IMR-90 (cell line): ENCODE measurements at regions not wholly inside any gene's neighbourhood (a gene's known extent, or its start where the extent isn't known, plus 50 kb on each side); places are given as distances from the start of the nearest gene placed in this dataset.

Experiments
- ATAC-seq: fragments of 200-7000 bp; cut with Tn5 transposase; 2 replicates; pipeline ENCODE4 v1.9.1; 2020; ENCODE audit warnings: low read depth, mild to moderate bottlenecking, moderate library complexity
- BruUV-seq: library from RNA; stranded (reverse); fragments of 400-500 nt; replicated peaks from 2 replicates; lab custom pipeline; 2021; lab: Mats Ljungman, UMichigan
- CTCF ChIA-PET: fragments of 300-600 bp; formaldehyde crosslinking; extraction: SDS; loops from one replicate; lab custom pipeline; 2021; ENCODE audit warnings: antibody characterized with exemption; lab: Yijun Ruan, JAX
- POLR2A ChIA-PET: fragments of 300-600 bp; sonication (Branson Sonifier 250); formaldehyde crosslinking; loops from one replicate; lab custom pipeline; 2022; ENCODE audit warnings: antibody characterized with exemption; ENCODE audit not compliant: unreplicated experiment; lab: Charles Lee
- DNase-seq: peaks from one replicate; pipeline ENCODE4 v3.0.0; 2013
- H2AFZ ChIP-seq: replicated peaks from 2 replicates; pipeline ENCODE3; 2013; ENCODE audit warnings: low read length, mild to moderate bottlenecking; ENCODE audit not compliant: poor library complexity
- H2AK5ac ChIP-seq: 2 replicates; pipeline ENCODE4 v1.6.1; 2013; ENCODE audit warnings: low read depth, low read length, inconsistent platforms
- H2AK9ac ChIP-seq: replicated peaks from 2 replicates; pipeline ENCODE3; 2013; ENCODE audit warnings: mild to moderate bottlenecking, low read depth, low read length, moderate library complexity; ENCODE audit not compliant: poor library complexity
- H2BK120ac ChIP-seq: 2 replicates; pipeline ENCODE4 v1.6.1; 2013; ENCODE audit warnings: low read depth, low read length, inconsistent platforms
- H2BK15ac ChIP-seq: 3 replicates; pipeline ENCODE4 v1.6.1; 2013; ENCODE audit warnings: low read depth, low read length, inconsistent platforms
- H2BK20ac ChIP-seq: 2 replicates; pipeline ENCODE4 v1.6.1; 2013; ENCODE audit warnings: low read depth, mild to moderate bottlenecking, inconsistent platforms, low read length, moderate library complexity
- H2BK5ac ChIP-seq: 2 replicates; pipeline ENCODE4 v1.6.1; 2013; ENCODE audit warnings: mild to moderate bottlenecking, low read depth, low read length, inconsistent platforms; ENCODE audit not compliant: poor library complexity, severe bottlenecking
- H3K14ac ChIP-seq: replicated peaks from 2 replicates; pipeline ENCODE4 v1.6.1; 2013; ENCODE audit warnings: low read depth, low read length, inconsistent platforms
- H3K18ac ChIP-seq: 2 replicates; pipeline ENCODE4 v1.6.1; 2013; ENCODE audit warnings: low read depth, low read length, control low read depth
- H3K23ac ChIP-seq: 2 replicates; pipeline ENCODE4 v1.6.1; 2013; ENCODE audit warnings: low read depth, low read length, inconsistent platforms
- H3K27ac ChIP-seq: 2 replicates; pipeline ENCODE4 v1.5.1; 2013; ENCODE audit warnings: mild to moderate bottlenecking, control low read depth, low read length; ENCODE audit not compliant: insufficient read depth
- H3K27me3 ChIP-seq: 2 replicates; pipeline ENCODE4 v1.6.1; 2013; ENCODE audit warnings: low read length; ENCODE audit not compliant: control insufficient read depth, insufficient read depth
- H3K36me3 ChIP-seq: 2 replicates; pipeline ENCODE4 v1.6.1; 2013; ENCODE audit warnings: low read length, mixed read lengths; ENCODE audit not compliant: control insufficient read depth, insufficient read depth
- H3K4ac ChIP-seq: 2 replicates; pipeline ENCODE4 v1.6.1; 2013; ENCODE audit warnings: low read depth, low read length, inconsistent platforms
- H3K4me1 ChIP-seq: 2 replicates; pipeline ENCODE4 v1.6.1; 2013; ENCODE audit warnings: low read length, mixed read lengths; ENCODE audit not compliant: control insufficient read depth, insufficient read depth
- H3K4me2 ChIP-seq: 2 replicates; pipeline ENCODE4 v1.6.1; 2013; ENCODE audit warnings: low read depth, mild to moderate bottlenecking, control low read depth, low read length, moderate library complexity
- H3K4me3 ChIP-seq: 2 replicates; pipeline ENCODE4 v1.5.1; 2013; ENCODE audit warnings: low read depth, mild to moderate bottlenecking, control low read depth, low read length, moderate library complexity; ENCODE audit not compliant: insufficient read depth
- H3K56ac ChIP-seq: 2 replicates; pipeline ENCODE4 v1.6.1; 2013; ENCODE audit warnings: low read length, inconsistent platforms; ENCODE audit not compliant: insufficient read depth; ENCODE audit errors: extremely low read depth
- H3K79me1 ChIP-seq, 2 experiments: 2 replicates each; pipeline ENCODE4 v1.6.1; 2013; ENCODE audit warnings: low read length in 2 of 2, inconsistent platforms in 1 of 2, low read depth in 1 of 2
- H3K9ac ChIP-seq: 2 replicates; pipeline ENCODE4 v1.6.1; 2013; ENCODE audit warnings: low read depth, low read length, control low read depth
- H3K9me1 ChIP-seq: 2 replicates; pipeline ENCODE4 v1.6.1; 2013; ENCODE audit warnings: low read length, inconsistent platforms; ENCODE audit not compliant: insufficient read depth
- H3K9me3 ChIP-seq: 2 replicates; pipeline ENCODE4 v1.6.1; 2013; ENCODE audit warnings: low read length; ENCODE audit not compliant: control insufficient read depth, insufficient read depth
- H4K20me1 ChIP-seq: 2 replicates; pipeline ENCODE4 v1.6.1; 2013; ENCODE audit warnings: low read length, inconsistent platforms; ENCODE audit not compliant: insufficient read depth
- H4K5ac ChIP-seq: 2 replicates; pipeline ENCODE4 v1.6.1; 2013; ENCODE audit warnings: mild to moderate bottlenecking, low read depth, low read length, control low read depth
- H4K8ac ChIP-seq, 2 experiments: 2 replicates each; pipeline ENCODE4 v1.6.1; 2013; ENCODE audit warnings: low read depth in 2 of 2, low read length in 2 of 2, control low read depth in 1 of 2, inconsistent platforms in 1 of 2
- H4K91ac ChIP-seq: 2 replicates; pipeline ENCODE4 v1.6.1; 2013; ENCODE audit warnings: low read depth, low read length, inconsistent platforms; ENCODE audit not compliant: insufficient read depth
- CEBPB ChIP-seq: IDR thresholded peaks from 2 replicates; pipeline ENCODE4 v1.6.1; 2012; ENCODE audit warnings: low read depth, low read length, improper control_type of control experiment
- CHD1 ChIP-seq: IDR thresholded peaks from 2 replicates; pipeline ENCODE4 v1.6.1; 2012; ENCODE audit warnings: low read depth, low read length, improper control_type of control experiment
- ELK1 ChIP-seq: fragments of 150-350 bp; IDR thresholded peaks from 2 replicates; pipeline ENCODE4 v1.6.1; 2016; ENCODE audit warnings: low read depth, mild to moderate bottlenecking, low read length, moderate library complexity, borderline replicate concordance
- MAFK ChIP-seq: IDR thresholded peaks from 2 replicates; pipeline ENCODE4 v1.6.1; 2012; ENCODE audit warnings: low read depth, low read length, improper control_type of control experiment
- MXI1 ChIP-seq: IDR thresholded peaks from 2 replicates; pipeline ENCODE4 v1.6.1; 2012; ENCODE audit warnings: low read depth, mild to moderate bottlenecking, low read length, moderate library complexity, borderline replicate concordance
- NFE2L2 ChIP-seq: fragments of 150-350 bp; IDR thresholded peaks from 2 replicates; pipeline ENCODE4 v1.6.1; 2016; ENCODE audit warnings: low read depth, mild to moderate bottlenecking, low read length
- POLR2A ChIP-seq: IDR thresholded peaks from 2 replicates; pipeline ENCODE4 v1.6.1; 2012; ENCODE audit warnings: mild to moderate bottlenecking, low read depth, low read length
- RAD21 ChIP-seq: IDR thresholded peaks from 2 replicates; pipeline ENCODE4 v1.6.1; 2012; ENCODE audit warnings: low read length, improper control_type of control experiment
- RCOR1 ChIP-seq: IDR thresholded peaks from 2 replicates; pipeline ENCODE4 v1.6.1; 2012; ENCODE audit warnings: mild to moderate bottlenecking, low read length, improper control_type of control experiment; ENCODE audit not compliant: insufficient replicate concordance
- RFX5 ChIP-seq: IDR thresholded peaks from 2 replicates; pipeline ENCODE4 v1.8.0; 2012; ENCODE audit warnings: low read depth, mild to moderate bottlenecking, low read length, moderate library complexity
- USF2 ChIP-seq: fragments of 150-350 bp; IDR thresholded peaks from 2 replicates; pipeline ENCODE4 v1.6.1; 2017; ENCODE audit warnings: mild to moderate bottlenecking, antibody characterized with exemption, low read length, low read depth
- WGBS, 2 experiments: methylation state at CpG; one replicate each; pipeline versions ENCODE4 v1.1.5 to v1.1.7; 2013; ENCODE audit warnings: missing lambda C conversion rate in 2 of 2; ENCODE audit not compliant: insufficient read length in 1 of 2; ENCODE audit errors: extremely low coverage in 2 of 2; 5-methylcytosine and 5-hydroxymethylcytosine counted together
- dilution Hi-C: fragments of 300-500 bp; cut with HindIII; formaldehyde crosslinking; loops from one replicate; pipeline ENCODE4 v1.14.3; 2018; ENCODE audit warnings: low sequenced_read_pairs; ENCODE audit not compliant: unreplicated experiment
- in situ Hi-C: fragments of 300-500 bp; cut with MboI; formaldehyde crosslinking; loops from 3 replicates; pipeline ENCODE4 v1.14.3; 2019; ENCODE audit warnings: low sequenced_read_pairs, inconsistent platforms, mixed read lengths
- intact Hi-C: fragments of 100-400 bp; cut with micrococcal nuclease; formaldehyde crosslinking; loops from 2 replicates; pipeline ENCODE4 v1.10.0; 2022

GRCh38 chr2:181836583-181836982 lies 54.9 kb upstream of the ITPRID2 start:
- Histone ChIP-seq H2BK5ac (no peak overlapping the region), H4K20me1 (no peaks in the 10 kb centered on the region), H3K23ac (no peak overlapping the region), H2BK15ac (no peak overlapping the region), H3K4me3 (no peak overlapping the region), H3K4me2 (no peak overlapping the region), H2AFZ (no peak overlapping the region), H4K5ac (no peak overlapping the region), H3K9ac (no peak overlapping the region), H3K4ac (no peak overlapping the region), H3K27me3 (no peaks in the 10 kb centered on the region), H3K27ac (no peak overlapping the region), H2BK20ac (no peak overlapping the region), H2AK5ac (no peak overlapping the region), H2BK120ac (no peak overlapping the region), H4K91ac (no peak overlapping the region), H3K14ac (no peak overlapping the region), H3K36me3 (no peaks in the 10 kb centered on the region), H4K8ac (no peak overlapping the region), H3K79me1 (no peaks in the 10 kb centered on the region), H3K56ac (no peak overlapping the region), H3K9me3 (no peaks in the 10 kb centered on the region), H3K18ac (no peak overlapping the region), H3K9me1 (no peaks in the 10 kb centered on the region), H2AK9ac (no peak overlapping the region), H3K4me1 (no peaks in the 10 kb centered on the region)
- WGBS, 2 experiments, result no CpG with 5 or more reads among the region's 2 CpGs
- intact Hi-C loops (no loop called here), in situ Hi-C loops (no loop called here), dilution Hi-C loops (no loop called here)
- no peak for ATAC-seq
- ChIA-PET CTCF (interaction anchor here (1.3 kb wide), 1 partner anchor 10 kb away, joined by 5 read pairs; no protein-coding TSS in a partner anchor), POLR2A (no interaction called here)
- BruUV-seq, result no TSS peak
- TF ChIP-seq ELK1 (no peak), CHD1 (no peak), MAFK (no peak), POLR2A (no peak), NFE2L2 (no peak), RFX5 (no peak), CEBPB (no peak), RAD21 (no peak), MXI1 (no peak), USF2 (no peak), RCOR1 (no peak)
- DNase-seq, result no peak
